GM19035 (cell line): ENCODE measurements at regions not wholly inside any gene's neighbourhood (a gene's known extent, or its start where the extent isn't known, plus 50 kb on each side); places are given as distances from the start of the nearest gene placed in this dataset.

Experiments
- ATAC-seq: cut with Tn5 transposase; IDR thresholded peaks from one replicate; pipeline ENCODE4 v1.9.1; 2021; ENCODE audit not compliant: unreplicated experiment

DNA sequence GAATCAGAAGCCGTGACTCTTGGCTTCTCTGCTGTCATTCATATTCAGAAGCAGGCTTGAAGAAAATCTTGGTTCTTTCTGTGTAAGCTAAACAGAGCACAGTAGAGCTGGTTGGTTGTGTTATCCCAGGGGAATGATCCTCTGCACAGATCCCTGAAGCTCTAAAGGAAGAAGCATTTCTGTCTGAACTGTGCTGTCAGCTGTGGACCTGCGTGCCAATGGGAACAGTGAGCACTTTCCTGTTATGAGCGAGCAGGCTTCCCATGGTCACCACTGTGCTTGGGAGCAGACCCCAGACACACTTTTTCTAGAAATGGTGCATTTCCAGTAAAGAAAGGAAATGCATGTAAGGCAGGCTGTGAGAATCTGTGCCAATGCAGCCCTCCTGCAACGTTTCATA, 490.2 kb downstream of the EPM2A start:
- ATAC-seq: no peak

DNA sequence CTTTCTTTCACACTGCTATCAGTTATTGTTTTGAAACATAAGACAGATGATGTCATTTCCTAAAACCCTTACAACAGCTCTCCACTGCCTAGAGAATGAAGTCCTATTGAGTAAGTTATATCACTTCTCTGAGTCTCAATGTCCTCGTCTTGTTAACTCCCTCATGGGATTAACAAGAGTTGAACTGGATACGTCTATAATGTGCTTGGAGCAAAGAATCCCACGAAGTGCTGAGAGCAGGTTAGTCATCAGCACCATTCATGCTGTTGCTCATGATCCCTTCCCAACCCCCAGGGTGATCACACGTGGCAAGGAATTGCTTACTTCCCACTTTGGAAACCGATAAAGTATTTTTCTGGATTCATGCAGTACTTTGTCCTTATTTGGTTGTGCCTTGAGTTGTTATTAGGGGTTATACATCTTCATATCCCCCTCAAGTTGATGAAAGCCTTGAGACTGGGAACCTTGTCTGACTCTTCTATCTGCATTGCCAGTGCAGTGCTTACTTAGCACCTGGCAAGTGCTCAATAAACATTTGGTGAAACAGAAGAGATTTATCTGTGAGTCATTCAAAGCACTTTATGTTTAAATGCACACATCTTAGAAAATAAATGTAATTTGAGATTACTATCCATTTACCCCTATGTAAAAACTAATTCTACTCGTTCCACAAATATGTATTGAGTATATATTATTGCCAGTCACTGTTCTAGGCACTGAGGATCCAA, 487.5 kb downstream of the EPM2A start:
- ATAC-seq: no peak

DNA sequence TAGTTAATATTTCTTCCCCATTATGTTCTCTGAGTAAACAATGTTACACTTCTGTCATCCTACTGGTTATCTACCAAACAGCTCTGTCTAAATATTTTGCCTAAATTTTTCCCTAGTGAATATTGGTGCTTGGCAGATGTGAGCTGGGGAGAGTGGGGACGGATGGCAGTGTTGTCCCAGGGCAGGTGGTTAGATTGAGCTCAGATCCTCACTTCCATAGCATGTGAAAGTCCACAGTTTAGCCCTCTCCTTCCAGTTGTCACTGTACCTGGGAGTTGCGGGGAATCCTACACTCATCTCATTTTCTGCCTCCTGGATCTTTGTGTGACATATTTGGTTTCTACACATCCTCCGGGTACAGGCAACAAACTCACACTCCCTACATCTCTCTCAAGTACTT, 484.9 kb downstream of the EPM2A start:
- ATAC-seq: no peak

DNA sequence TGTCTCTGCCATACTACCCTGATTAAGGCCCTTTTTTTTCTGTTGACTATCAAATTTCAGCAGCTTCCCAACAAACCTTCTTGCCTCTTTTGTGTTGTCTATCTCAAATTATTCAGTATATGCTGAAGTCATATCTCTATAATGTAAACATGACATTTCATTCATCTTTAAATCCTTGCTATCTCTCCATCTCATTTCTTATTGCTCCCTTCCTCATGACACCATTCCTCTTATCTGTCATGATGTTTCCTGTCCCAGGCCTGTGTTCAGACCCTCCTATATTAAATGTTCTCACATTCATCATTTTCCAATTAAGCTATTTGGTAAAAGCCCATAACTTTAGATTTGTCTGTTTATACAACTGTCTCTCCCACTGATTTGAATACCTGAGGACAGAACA, 482.6 kb downstream of the EPM2A start:
- no peak for ATAC-seq

DNA sequence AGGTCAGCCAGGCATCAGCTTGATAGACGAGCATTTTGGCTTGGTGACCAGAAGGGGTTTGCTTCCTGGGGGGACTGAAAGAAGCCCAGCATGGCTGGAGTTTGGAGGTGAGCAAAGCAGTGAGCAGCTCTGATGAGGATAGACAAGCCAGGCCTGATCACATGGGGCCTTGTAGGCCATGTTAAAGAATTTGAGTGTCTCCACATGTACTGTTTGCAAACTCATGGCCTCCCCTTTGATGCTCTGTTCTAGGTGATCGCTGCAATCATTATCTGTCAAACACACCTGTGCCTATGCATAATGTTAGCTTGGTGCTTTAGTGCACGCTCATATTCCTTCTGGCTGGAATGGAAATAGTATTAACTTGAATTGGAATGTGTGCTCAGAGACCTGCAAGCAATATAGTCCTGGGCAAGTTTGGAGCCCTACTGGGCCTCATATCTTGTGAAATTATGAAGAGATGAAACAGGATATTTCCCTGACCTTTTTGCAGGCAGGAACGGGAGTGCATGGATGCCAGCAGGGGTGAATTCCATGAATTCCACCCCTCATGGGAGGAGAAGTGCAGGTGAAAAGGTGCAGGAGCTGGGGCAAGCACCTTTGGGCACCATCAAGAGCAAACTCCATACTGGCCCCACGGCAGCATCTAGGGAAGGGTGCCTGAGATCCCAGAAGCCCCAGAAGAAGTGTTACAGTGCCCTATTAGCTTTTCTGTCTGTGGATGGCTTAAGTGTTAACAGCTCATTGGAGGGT, 480.5 kb downstream of the EPM2A start:
- no peak for ATAC-seq

DNA sequence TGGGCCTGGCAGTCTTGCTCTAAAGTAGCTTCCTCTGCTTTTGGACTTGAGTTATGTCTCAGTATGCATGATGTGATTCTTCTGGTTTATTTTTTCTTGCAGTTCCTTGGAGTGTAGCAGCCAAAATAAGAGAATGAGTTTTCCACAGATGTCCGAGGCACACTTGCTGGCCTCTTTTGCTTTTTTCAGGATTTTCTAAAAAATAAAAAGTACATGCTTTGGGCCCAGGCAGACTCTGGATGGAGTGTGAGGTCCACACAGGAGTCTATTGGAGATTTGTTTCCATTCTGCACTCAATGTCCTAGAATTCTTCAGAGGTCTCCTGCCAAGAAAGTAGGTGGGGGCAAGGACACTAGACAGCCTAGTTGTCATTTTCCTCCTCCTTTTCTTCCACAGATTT, 477.6 kb downstream of the EPM2A start:
- no peak for ATAC-seq

DNA sequence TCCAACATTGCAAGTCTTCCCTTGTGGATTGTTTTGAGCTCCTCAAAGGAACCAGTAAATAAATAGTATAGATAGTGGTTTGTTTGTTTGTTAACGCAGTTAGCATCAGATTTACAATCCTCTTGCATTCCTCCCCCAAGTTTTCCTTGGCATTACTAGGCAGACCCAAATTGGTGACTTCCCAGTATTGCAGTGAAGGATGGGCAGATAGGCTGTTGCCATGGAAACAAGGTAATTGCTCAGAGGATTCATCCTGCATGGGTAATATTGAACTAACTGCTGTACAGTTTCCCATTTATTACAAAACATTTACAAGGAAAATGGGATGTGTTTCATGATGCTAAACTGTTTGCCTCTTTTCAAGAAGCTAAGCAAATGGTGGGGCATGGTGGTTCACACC, 477.2 kb downstream of the EPM2A start:
- ATAC-seq: no peak

DNA sequence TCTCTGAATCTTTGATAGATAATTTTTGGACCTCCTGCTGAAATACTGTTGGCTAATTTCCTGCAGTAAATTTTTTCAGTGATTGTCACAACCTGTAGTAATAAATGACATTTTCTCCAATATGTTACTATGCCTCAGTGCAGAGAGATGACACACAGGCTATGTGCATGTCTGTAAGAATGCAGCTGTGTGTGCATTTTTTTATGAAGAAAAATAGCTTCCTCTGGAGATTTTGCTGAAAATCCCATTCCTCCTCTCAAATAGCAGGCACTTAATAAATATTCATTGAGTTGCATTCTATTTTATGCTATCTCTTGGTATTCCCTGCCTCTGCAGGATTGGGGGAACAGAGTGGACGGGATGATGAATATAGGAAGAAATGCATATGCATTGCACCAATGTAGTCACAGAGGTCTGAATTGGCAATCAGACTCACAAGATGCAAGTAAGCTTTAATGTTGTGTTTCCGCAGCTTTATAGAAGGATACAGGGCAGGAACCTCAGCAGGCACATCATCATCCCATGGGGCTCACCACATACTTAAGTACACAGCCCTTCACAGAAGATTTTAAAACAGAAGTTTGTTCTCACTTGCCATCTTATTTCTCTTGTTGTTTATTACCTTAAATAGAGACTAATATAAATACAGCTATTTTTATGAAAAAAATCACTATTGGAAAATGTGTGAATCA, 474.7 kb downstream of the EPM2A start:
- no peak for ATAC-seq

DNA sequence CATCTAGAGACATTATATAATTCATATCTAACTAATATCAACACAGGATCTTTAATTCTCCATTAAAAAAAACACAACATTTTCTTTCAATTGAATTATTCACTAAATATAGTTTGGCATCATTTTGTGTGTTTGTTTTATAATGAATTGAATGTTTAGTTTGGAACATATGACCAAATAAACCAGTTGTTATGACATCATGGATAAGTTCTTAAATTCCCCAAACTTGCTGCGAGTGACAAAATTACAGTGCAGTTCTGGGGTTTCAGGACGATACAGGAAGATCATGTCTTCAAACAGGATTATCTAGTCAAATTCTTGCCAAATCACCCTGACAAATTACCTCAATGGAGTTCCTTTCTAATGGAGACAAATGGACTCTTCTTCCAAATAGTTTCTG, 473.6 kb downstream of the EPM2A start:
- no peak for ATAC-seq

DNA sequence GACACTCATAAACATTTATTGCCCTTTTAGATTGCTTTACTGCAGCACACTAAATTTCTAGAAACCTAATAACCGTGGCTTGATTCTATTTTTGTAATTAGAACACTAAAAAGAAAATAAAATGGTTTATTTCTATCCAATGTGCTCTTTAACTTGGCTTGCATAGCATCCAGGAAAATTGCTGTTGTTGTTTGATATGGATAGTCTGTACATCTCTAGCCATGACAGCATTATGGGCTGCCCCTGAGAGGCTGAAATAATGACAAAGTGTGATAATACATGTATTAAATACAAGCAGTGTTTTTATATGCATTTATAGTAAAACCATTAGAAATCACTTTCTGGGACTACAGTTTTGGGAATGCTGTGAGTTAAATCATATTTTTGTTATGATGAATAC, 472.5 kb downstream of the EPM2A start:
- no peak for ATAC-seq

DNA sequence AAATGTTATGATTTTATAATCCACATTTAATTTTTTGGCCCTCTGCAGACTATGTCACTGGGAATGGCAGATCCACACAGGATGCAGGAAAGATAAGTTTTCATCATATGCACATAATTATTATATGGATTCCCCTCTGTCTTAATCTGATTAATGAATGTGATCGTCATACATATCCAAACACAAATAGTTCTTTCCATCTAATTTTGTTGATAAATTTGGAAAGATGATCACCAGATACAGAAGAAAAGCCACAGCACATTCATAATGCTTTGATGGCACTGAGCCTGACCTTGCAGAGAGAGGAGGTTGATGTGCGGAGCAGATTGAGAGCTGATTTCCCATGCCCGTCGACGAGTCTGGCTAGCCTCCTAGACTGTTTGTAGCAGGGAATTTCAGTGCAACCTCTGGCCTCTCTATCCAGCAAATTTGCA, 471.5 kb downstream of the EPM2A start:
- ATAC-seq: no peak

DNA sequence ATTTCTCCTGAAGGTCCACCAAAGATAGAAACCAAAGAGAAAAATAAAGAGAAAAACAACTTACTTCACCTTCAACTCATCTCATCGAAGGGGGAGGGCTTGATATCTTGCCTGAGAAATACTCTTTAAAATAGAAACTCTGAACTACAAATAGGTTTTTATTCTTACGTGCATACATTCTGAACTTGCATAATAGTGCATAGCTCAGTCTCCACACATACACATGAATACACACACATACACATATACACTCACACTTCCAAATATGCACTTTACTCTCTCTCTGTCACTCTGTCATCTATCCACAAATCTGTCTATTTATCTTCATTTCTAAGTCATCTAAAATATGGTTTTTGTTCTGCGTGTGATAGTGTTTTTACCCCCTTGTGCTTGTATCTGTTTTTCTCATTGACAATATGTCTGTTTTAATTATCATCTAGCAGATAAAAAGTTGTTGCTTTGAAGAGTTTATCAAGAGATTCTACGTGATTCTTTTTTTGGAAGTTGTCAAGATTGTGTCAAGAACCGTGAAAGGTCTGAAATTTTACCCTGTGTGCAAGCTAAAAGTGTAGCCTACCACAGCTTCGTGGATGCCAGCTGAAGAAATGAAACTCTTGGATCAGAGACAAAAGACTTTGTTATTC, 468.8 kb downstream of the EPM2A start:
- ATAC-seq: no peak

DNA sequence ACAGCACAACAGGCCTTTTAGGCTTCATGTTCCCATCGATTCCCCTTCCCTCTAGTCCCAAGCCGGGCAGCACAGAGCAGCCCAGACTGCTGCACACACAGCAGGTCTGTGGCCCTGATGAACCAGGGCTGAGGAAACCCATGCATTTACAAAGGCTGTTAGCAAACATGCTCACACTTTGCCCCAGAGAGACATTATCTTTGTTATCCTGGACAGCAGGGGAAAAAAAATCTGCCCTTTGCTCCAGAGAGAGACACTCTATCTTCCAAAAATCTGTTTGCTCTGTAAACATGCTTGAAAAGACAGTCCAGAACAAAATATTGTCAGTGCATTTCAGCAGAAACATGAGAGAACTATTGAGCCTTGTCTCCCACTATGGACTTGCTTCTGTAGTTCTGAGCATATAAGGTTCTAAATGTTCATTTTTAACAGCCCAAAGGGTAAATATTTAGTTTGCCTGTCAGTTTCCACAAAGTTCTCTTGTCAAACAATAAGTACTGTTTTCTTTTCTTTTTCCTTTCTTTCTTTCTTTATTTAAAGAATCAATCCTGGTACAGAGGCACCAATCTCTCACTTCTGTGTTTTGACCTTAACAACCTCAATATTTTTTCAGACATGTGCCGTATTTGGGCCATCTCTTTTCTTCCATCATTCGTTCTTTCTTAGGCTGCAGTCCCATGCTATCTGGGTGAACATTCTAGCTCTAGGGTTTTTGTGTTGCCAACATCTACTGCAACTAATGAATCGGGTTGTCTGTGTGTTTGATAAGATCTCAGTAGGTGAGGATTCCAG, 468.0 kb downstream of the EPM2A start:
- ATAC-seq: no peak

DNA sequence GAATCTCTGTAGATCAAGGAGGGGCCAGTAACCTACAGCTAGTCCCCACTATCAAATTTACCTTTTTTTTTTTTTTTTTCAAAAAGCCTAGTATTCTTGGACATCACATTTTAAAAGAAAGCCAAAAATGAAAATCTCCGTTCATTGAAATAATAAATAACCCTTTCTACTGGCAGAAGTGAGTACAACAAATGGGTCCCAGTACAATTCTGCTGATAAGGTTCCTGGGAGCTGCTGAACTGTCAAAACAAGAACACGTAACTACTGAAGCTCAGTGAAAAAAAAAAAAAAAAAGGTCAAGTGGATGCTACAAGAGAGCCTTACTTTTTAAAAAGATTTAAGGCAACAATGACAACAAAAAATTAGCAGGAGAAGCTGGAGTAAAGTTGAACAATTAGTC, 464.9 kb downstream of the EPM2A start:
- ATAC-seq: no peak

DNA sequence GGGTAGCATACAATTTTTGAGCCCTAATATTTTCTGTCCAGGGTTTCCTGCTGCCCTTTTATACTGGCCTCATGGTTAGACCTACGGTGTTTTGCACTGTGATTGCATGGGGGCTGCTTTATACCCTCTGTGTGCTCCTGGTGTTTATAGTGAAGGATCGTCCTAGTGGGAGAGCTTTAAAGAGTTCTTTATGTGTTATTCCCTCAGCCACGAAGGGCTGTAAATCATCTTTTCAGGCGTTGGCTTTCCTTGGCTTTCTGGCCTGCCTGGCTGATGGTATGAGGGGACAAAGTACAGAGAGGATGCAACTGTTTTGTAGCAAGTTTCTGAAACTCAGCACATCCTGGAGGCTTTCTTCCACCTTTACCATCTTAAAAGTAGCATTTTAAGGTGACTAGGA, 464.3 kb downstream of the EPM2A start:
- no peak for ATAC-seq

DNA sequence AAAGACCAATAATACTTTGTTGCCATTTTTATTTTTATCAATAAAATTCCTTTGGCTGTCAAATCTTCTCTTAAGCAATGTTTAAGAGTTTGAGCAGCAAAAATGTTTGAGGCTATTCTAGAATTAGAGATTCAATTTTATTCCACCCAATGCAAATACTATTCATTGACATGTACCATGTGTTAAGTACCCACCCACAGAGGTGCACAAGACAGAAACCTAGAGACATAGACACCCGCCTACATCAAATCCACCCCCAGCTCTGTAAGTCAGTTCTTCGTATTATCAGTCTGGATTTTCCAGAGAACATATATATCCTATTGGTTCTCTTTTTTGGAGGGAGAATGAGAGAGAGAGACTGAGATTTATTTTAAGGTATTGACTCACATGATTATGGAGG, 463.7 kb downstream of the EPM2A start:
- no peak for ATAC-seq

DNA sequence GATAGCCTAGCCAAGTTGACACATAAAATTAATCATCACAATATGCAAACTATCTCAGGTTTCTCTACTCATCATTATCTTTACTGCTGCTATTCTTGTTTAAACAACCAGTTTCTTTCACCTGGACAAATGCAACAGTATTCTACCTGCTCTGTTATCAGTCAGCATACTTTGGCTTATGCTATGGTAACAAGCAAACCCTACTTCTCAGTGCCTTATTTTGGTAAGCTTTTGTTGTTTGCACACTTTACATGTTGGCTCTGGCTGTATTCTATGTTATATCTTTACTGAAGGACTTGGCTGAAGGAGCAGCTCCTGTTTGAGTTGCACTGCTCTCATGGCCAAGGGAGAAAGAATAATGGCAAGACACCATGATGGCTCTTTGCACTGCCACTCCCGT, 463.1 kb downstream of the EPM2A start:
- no peak for ATAC-seq

DNA sequence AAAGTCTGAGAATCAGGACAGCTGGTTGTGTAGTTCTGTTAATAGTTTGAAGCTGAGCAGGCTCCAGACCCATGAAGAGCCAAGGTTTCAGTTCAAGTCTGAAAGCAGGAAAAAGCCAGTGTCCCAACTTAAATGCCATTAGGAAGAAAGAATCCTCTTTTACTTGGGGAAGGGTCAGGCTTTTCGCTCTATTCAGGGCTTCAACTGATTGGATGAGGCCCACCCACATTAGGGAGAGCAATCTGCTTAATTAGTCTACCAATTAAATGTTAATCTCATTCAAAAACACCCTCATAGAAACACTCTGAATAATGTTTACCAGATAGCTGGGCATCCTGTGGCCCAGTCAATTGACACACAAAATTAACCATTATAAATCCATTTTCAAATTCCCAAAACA, 462.2 kb downstream of the EPM2A start:
- ATAC-seq: no peak

DNA sequence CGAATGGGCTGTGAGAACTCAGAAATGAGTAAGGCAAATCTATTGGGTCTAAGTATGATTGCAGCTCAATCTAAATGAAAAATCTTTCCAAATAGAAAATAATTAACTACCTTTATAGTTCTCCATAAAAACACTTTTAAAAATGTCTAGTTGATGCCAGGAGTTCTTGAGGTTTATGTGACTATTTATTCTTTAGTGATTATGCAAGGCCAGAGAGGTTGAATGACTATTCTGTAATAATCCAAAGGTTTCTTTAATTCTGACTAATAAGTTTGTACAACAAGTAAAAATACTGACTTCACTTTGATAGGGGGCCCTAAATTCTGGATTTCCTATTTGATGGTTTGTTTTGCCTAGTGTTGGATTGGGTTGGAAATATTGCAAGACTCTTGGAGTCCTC, 461.2 kb downstream of the EPM2A start:
- no peak for ATAC-seq

DNA sequence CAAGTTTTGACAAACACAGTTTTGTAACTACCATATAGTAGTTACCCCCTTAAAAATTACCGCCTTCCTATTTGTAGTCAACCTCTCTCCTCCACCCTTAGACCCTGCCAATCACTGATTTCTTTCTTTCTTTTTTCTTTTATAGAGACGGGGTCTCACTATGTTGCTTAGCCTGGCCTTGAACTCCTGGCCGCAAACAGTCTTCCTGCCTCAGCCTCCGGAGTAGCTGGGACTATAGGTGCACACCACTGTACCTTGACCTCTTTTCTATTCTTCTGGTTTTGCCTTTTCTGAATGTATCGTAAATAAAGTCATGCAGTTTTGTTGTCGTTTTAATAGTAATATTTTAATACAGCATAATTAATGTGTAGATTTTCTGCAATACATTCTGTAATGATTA, 460.3 kb downstream of the EPM2A start:
- ATAC-seq: no peak

DNA sequence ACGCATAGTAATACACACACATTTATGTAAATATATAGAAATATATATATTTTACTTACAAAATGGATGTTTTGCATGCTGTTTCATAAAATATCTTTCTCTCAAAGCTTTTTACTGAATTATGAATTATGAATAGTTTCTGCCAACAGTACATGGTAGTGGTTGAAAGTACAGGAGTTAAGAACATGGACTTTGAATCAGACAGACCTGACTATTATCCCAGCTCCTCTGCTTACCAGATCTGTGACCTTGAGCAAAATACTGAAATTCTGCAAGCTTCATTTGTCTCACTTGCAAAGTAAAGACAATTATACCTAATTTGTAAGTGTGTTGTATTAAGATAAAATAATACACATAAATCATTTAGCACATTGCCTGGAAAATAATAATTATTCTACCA, 459.5 kb downstream of the EPM2A start:
- ATAC-seq: no peak
